Ishikawa (cell line): ENCODE measurements at regions not wholly inside any gene's neighbourhood (a gene's known extent, or its start where the extent isn't known, plus 50 kb on each side); places are given as distances from the start of the nearest gene placed in this dataset.
A peak's percentile ranks its signal among the peaks of the same experiment; 100 is the strongest.

Experiments used
- CEBPB ChIP-seq: IDR thresholded peaks from 2 replicates; pipeline ENCODE4 v1.6.1; 2012
- CREB1 ChIP-seq: IDR thresholded peaks from 2 replicates; pipeline ENCODE4 v1.6.1; 2012; ENCODE audit warnings: low read depth
- EGR1 ChIP-seq: IDR thresholded peaks from 2 replicates; pipeline ENCODE4 v1.6.1; 2012
- EP300 ChIP-seq: IDR thresholded peaks from 2 replicates; pipeline ENCODE4 v1.6.1; 2012; ENCODE audit warnings: borderline replicate concordance
- FOXM1 ChIP-seq: IDR thresholded peaks from 2 replicates; pipeline ENCODE4 v1.6.1; 2012; ENCODE audit warnings: low read depth, borderline replicate concordance
- NFIC ChIP-seq: IDR thresholded peaks from 2 replicates; pipeline ENCODE4 v1.6.1; 2012
- RAD21 ChIP-seq: IDR thresholded peaks from 2 replicates; pipeline ENCODE4 v1.6.1; 2012; ENCODE audit warnings: low read depth
- TAF1 ChIP-seq: IDR thresholded peaks from 2 replicates; pipeline ENCODE4 v1.6.1; 2012; ENCODE audit warnings: low read depth, mild to moderate bottlenecking
- TCF12 ChIP-seq: IDR thresholded peaks from 2 replicates; pipeline ENCODE4 v1.6.1; 2012; ENCODE audit warnings: low read depth
- TEAD4 ChIP-seq: IDR thresholded peaks from 2 replicates; pipeline ENCODE4 v1.6.1; 2012
- YY1 ChIP-seq: IDR thresholded peaks from 2 replicates; pipeline ENCODE4 v1.6.1; 2012; ENCODE audit warnings: low read depth
- ZBTB7A ChIP-seq: IDR thresholded peaks from 2 replicates; pipeline ENCODE4 v1.6.1; 2012; ENCODE audit warnings: low read depth
- TF ChIP-seq, protein P1 (sequence below): IDR thresholded peaks from 2 replicates; pipeline ENCODE4 v1.6.1; 2012
- TF ChIP-seq, protein P2 (sequence below): IDR thresholded peaks from 2 replicates; pipeline ENCODE4 v1.6.1; 2012
- TF ChIP-seq, protein P3 (sequence below): IDR thresholded peaks from 2 replicates; pipeline ENCODE4 v1.6.1; 2012; ENCODE audit warnings: low read depth, mild to moderate bottlenecking

DNA sequence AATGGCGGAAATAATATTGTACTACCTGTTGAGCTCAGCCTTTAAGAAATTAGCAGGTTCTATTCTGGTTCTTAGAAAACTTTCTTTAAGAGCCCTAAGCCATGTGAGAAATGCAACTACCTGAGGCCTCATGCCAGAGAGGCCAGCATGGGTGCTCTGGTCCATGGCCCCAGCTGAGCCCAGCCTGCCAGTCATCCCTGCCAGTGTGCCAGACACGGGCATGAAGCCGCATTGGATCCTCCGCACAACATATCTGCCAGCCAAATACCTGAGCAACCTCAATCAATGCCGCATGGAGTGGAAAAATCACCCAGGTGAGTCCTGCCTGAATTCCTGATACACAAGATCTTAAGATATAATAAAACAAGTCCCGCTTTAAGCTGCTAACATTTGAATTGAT lies 91.8 kb downstream of the C21orf91 start:
- TF ChIP-seq FOXM1 (no peak), TCF12 (no peak), TEAD4 (no peak), EGR1 (no peak), CEBPB (no peak), TAF1 (no peak), RAD21 (no peak), CREB1 (no peak), YY1 (no peak), NFIC (no peak), EP300 (no peak), ZBTB7A (no peak)
- TF ChIP-seq, protein P1, sequence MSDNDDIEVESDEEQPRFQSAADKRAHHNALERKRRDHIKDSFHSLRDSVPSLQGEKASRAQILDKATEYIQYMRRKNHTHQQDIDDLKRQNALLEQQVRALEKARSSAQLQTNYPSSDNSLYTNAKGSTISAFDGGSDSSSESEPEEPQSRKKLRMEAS, result no peak
- TF ChIP-seq, protein P2, sequence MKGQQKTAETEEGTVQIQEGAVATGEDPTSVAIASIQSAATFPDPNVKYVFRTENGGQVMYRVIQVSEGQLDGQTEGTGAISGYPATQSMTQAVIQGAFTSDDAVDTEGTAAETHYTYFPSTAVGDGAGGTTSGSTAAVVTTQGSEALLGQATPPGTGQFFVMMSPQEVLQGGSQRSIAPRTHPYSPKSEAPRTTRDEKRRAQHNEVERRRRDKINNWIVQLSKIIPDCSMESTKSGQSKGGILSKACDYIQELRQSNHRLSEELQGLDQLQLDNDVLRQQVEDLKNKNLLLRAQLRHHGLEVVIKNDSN, result no peak
- TF ChIP-seq, protein P3, sequence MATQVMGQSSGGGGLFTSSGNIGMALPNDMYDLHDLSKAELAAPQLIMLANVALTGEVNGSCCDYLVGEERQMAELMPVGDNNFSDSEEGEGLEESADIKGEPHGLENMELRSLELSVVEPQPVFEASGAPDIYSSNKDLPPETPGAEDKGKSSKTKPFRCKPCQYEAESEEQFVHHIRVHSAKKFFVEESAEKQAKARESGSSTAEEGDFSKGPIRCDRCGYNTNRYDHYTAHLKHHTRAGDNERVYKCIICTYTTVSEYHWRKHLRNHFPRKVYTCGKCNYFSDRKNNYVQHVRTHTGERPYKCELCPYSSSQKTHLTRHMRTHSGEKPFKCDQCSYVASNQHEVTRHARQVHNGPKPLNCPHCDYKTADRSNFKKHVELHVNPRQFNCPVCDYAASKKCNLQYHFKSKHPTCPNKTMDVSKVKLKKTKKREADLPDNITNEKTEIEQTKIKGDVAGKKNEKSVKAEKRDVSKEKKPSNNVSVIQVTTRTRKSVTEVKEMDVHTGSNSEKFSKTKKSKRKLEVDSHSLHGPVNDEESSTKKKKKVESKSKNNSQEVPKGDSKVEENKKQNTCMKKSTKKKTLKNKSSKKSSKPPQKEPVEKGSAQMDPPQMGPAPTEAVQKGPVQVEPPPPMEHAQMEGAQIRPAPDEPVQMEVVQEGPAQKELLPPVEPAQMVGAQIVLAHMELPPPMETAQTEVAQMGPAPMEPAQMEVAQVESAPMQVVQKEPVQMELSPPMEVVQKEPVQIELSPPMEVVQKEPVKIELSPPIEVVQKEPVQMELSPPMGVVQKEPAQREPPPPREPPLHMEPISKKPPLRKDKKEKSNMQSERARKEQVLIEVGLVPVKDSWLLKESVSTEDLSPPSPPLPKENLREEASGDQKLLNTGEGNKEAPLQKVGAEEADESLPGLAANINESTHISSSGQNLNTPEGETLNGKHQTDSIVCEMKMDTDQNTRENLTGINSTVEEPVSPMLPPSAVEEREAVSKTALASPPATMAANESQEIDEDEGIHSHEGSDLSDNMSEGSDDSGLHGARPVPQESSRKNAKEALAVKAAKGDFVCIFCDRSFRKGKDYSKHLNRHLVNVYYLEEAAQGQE, result no peak

DNA sequence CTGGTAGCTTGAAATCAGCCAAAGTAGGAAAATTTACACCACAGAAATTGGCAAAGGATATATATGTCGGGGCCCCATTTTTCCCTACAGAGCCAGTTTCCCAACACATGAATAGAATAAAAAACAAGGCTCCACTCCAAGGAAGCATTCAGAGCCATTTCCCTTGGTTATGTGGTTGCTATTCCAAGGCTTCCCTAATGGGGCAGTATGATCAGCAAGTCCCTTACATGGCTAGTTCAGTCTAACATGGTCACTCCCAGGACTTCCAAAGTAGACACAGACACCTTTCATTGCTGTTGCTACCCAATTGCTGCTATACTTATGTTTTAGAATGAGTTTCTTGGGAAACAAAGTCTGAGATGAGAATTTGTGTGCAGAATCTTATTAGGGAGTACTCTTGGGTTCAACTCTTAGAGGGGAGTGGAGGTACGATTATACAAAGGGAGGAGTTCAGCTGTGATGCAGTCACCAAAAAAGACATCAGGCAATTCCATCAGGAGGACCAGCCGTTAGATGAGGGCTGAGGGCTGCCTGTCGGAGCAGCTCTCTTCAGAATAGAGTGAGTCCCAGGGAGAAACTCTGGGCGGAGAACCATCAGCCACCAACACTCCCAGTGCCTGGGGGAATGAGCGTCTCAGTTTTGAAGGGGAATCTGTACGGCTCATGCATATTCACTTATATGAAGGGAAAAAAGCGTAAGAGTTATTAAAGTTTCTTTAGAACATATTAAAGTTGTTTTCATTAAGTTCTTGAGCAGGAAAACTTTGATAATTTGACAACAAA lies 92.9 kb downstream of the C21orf91 start:
- TF ChIP-seq, protein P3, result no peak
- TF ChIP-seq YY1, result no peak
- peak; percentile 22; the same call in 1 of the 2 replicates for TF ChIP-seq RAD21

DNA sequence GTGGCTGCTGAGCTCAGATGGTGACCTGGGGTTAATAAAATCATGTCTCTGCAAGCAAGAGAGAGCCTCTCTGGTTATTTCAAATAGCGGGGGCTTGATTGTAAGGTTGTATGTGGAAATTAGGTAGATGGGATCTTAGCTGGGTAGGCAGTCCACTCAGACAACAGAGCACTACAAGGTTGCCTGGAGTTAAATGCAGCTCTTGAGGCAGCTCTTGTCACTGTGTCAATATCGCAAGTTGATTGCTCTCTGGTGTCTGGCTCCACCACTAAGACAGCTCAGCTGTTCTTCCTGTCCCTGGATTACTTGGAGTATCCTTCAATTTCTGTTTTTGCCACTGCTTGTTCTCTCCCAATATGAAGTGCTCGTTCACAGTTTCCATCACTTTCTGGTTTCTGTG lies 93.8 kb downstream of the C21orf91 start:
- TF ChIP-seq CREB1, result no peak
- TF ChIP-seq EGR1, result no peak
- TF ChIP-seq TAF1, result no peak
- TF ChIP-seq CEBPB, result no peak
- no peak for TF ChIP-seq EP300

DNA sequence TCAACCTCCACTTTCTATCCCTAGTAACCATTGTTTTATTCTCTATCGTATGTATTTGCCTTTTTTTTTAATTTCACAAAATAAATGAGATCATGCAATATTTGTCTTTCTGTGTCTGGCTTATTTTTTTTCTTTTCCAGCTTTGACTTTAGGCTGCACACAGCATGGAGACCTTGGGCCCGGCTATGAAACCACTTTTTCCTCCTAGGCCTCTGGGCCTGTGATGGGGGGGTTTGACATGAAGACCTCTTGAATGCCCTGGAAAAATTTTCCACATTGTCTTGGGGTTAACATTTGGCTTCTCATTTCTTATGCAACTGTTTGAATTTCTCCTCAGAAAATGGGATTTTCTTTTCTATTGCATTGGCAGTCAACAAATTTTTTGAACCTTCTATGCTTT lies 100.2 kb upstream of the BTG3 start:
- no peak for TF ChIP-seq RAD21
- no peak for TF ChIP-seq YY1
- no peak for TF ChIP-seq FOXM1
- TF ChIP-seq, protein P2, result no peak
- no peak for TF ChIP-seq TAF1
- TF ChIP-seq TCF12, result no peak
- TF ChIP-seq TEAD4, result no peak
- TF ChIP-seq CREB1, result no peak
- no peak for TF ChIP-seq NFIC
- no peak for TF ChIP-seq CEBPB
- TF ChIP-seq, protein P3, result no peak
- TF ChIP-seq, protein P1, result no peak
- no peak for TF ChIP-seq EP300
- no peak for TF ChIP-seq EGR1
- no peak for TF ChIP-seq ZBTB7A

DNA sequence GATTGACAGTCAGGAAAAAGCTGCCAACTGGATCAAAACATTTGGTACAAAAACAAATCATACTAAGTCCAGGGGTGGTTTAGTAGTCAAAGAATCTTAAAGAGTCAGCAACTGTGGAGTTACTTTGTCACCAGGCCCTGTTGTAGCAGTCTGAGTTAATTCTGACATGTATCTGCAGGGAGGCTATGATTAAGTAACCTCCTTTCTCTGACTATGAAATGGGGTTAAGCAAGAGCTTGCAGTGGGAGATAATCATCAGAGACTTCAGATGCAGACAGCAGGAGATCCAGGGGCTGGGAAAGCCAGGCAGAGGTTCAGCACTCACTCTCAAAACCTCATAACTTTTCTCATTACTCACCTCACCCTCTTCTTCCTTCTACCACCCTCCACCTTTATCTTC lies 99.2 kb upstream of the BTG3 start:
- TF ChIP-seq CREB1 (no peak), TEAD4 (no peak), ZBTB7A (no peak), RAD21 (no peak), TCF12 (no peak), EGR1 (no peak), CEBPB (no peak), TAF1 (no peak), EP300 (no peak), NFIC (no peak), FOXM1 (no peak)
- TF ChIP-seq, protein P1, result no peak
- TF ChIP-seq, protein P3, result no peak
- TF ChIP-seq, protein P2, result no peak
